ENCODE measurements at regions not wholly inside any gene's neighbourhood (a gene's known extent, or its start where the extent isn't known, plus 50 kb on each side); places are given as distances from the start of the nearest gene placed in this dataset.

DNA sequence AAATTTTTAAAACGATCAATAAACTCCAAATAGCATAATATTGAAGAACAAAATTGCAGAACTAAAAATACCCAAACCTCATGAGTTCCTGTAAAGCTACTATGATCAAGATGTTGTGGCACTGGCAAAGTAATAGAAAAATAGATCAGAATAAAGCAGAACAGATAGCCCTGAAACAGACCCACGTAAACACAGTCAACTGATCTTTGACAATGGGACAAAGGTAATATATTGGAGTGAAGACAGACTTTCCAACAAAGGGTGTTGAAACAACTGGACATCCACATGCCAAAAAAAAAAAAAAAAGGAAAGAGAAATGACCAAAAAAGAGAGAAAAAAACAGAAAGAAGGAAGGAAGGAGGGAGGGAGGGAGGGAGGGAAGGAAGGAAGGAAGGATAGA is 138.7 kb downstream of the IRS2 start:
- H3K79me1 ChIP-seq (ENCODE audit: insufficient read depth, low read depth, low read length, poor library complexity, severe bottlenecking), result no peaks in the 10 kb centered on the region
- no peak overlapping the region for H2AK5ac ChIP-seq (ENCODE audit: insufficient read length, low read length)
- H3K14ac ChIP-seq (ENCODE audit: insufficient read depth, low read length), result no peak overlapping the region
- H4K5ac ChIP-seq (ENCODE audit: insufficient read length, low read depth, low read length), result no peak overlapping the region
- Mint-ChIP-seq H3K9me3 (no peaks in the 10 kb centered on the region), H3K36me3 (ENCODE audit: insufficient read depth in 1 of 3, low read depth in 3 of 3) (no peaks in the 10 kb centered on the region), H3K4me1 (no peaks in the 10 kb centered on the region), H3K27me3 (ENCODE audit: low read depth) (no peaks in the 10 kb centered on the region), H3K27ac (no peak overlapping the region), H3K4me3 (no peak overlapping the region)
- H4K8ac ChIP-seq (replicated peaks; ENCODE audit: insufficient read length, low read depth, low read length), result no peak overlapping the region
- H3K27ac ChIP-seq (ENCODE audit: insufficient read length, low read depth, low read length), result no peak overlapping the region
- DNase-seq, result no peak
- no peaks in the 10 kb centered on the region for H4K20me1 ChIP-seq (ENCODE audit: control insufficient read depth, insufficient read depth, insufficient read length)
- no peak overlapping the region for H3K4ac ChIP-seq (ENCODE audit: low read depth, low read length)
- H3K79me2 ChIP-seq (ENCODE audit: insufficient read depth, low read length), result no peaks in the 10 kb centered on the region
- no peak overlapping the region for H2BK20ac ChIP-seq (ENCODE audit: low read depth, low read length, poor library complexity, severe bottlenecking)
- H2BK120ac ChIP-seq (ENCODE audit: low read depth, low read length, poor library complexity, severe bottlenecking), result no peak overlapping the region
- no peak overlapping the region for H3K56ac ChIP-seq (ENCODE audit: insufficient read length, low read depth, low read length)
- H2BK5ac ChIP-seq (ENCODE audit: insufficient read length, low read length), result no peak overlapping the region
- H2BK15ac ChIP-seq (ENCODE audit: low read depth, low read length), result no peak overlapping the region
- no peaks in the 10 kb centered on the region for H3K9me3 ChIP-seq (ENCODE audit: control insufficient read depth, low read depth, low read length)
- H3K9ac ChIP-seq (ENCODE audit: extremely low read depth, insufficient read length, low read length), result no peak overlapping the region
- no peaks in the 10 kb centered on the region for H3K27me3 ChIP-seq (ENCODE audit: insufficient read depth, low read length)
- H3K4me2 ChIP-seq (ENCODE audit: insufficient read depth, insufficient read length, low read length), result no peak overlapping the region
- no peak overlapping the region for H2BK12ac ChIP-seq (ENCODE audit: insufficient read length, low read depth, low read length)
- H3K4me1 ChIP-seq (ENCODE audit: insufficient read depth, low read length), result no peaks in the 10 kb centered on the region
- no peak overlapping the region for H4K91ac ChIP-seq (ENCODE audit: insufficient read length, low read depth, low read length)
- H3K23me2 ChIP-seq (ENCODE audit: insufficient read length, low read depth, low read length, poor library complexity, severe bottlenecking), result no peaks in the 10 kb centered on the region
- H3K18ac ChIP-seq (ENCODE audit: insufficient read length, low read depth, low read length), result no peak overlapping the region
- no peak overlapping the region for H2AFZ ChIP-seq (ENCODE audit: low read length)
- H3T11ph ChIP-seq (ENCODE audit: low read length), result no peak overlapping the region
- TF ChIP-seq, protein P1, sequence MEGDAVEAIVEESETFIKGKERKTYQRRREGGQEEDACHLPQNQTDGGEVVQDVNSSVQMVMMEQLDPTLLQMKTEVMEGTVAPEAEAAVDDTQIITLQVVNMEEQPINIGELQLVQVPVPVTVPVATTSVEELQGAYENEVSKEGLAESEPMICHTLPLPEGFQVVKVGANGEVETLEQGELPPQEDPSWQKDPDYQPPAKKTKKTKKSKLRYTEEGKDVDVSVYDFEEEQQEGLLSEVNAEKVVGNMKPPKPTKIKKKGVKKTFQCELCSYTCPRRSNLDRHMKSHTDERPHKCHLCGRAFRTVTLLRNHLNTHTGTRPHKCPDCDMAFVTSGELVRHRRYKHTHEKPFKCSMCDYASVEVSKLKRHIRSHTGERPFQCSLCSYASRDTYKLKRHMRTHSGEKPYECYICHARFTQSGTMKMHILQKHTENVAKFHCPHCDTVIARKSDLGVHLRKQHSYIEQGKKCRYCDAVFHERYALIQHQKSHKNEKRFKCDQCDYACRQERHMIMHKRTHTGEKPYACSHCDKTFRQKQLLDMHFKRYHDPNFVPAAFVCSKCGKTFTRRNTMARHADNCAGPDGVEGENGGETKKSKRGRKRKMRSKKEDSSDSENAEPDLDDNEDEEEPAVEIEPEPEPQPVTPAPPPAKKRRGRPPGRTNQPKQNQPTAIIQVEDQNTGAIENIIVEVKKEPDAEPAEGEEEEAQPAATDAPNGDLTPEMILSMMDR (conservative IDR thresholded peaks at IDR 0.05), result no peak
- WGBS (ENCODE audit: extremely low coverage, insufficient read length, low lambda C conversion rate), result no CpG with 5 or more reads among the region's 2 CpGs
- H3K23ac ChIP-seq (ENCODE audit: insufficient read length, low read depth, low read length), result no peak overlapping the region

All from H9 (cell line).